K562 (cell line): ENCODE measurements at regions not wholly inside any gene's neighbourhood (a gene's known extent, or its start where the extent isn't known, plus 50 kb on each side); places are given as distances from the start of the nearest gene placed in this dataset.

Source experiments
- ATAC-seq: fragments of 200-7000 bp; cut with Tn5 transposase; 3 replicates; pipeline ENCODE4 v1.9.1; 2020; ENCODE audit warnings: moderate library complexity
- BruUV-seq: library from RNA; stranded (reverse); fragments of 400-500 nt; replicated peaks from 2 replicates; lab custom pipeline; 2021; lab: Mats Ljungman, UMichigan
- CTCF ChIA-PET: fragments of 300-600 bp; formaldehyde crosslinking; extraction: SDS; loops from one replicate; lab custom pipeline; 2021; ENCODE audit warnings: low intra/inter-chr PET ratio; lab: Yijun Ruan, JAX
- POLR2A ChIA-PET: fragments of 300-600, 350-650 bp; sonication (Branson Sonifier 250); formaldehyde crosslinking; extraction: SDS; loops from one replicate; lab custom pipeline; 2021; ENCODE audit warnings: antibody characterized with exemption, inconsistent platforms; lab: Yijun Ruan, JAX
- DNase-seq, 4 experiments: peaks; one replicate each; pipeline versions ENCODE4 v3.0.0 to v3.0.0-alpha.2; 2011 to 2018; ENCODE audit warnings: low spot score in 3 of 4, mixed read lengths in 3 of 4; ENCODE audit errors: extremely low read depth in 1 of 4
- FAIRE-seq: peaks from 2 replicates; lab custom pipeline; 2011; peaks lifted over from hg19 to GRCh38; lab: Jason Lieb, UNC
- H2AFZ ChIP-seq: 2 replicates; pipeline ENCODE4 v1.6.0; 2011; ENCODE audit warnings: low read depth, low read length, control low read depth, inconsistent platforms
- H3K27ac ChIP-seq: fragments of 200-600 bp; 3 replicates; pipeline ENCODE4 v1.8.0; 2011; ENCODE audit warnings: low read depth, mild to moderate bottlenecking, control low read depth, inconsistent platforms, low read length, moderate library complexity, mixed read lengths; ENCODE audit errors: extremely low read depth
- H3K27me3 ChIP-seq, 2 experiments: fragments of 300-600 bp in 1 of 2; 2 replicates in 1 of 2; 3 replicates in 1 of 2; pipeline versions ENCODE4 v1.6.0 to v1.8.0; 2011; ENCODE audit warnings: inconsistent platforms in 2 of 2, low read length in 2 of 2, mild to moderate bottlenecking in 1 of 2, mixed read lengths in 1 of 2, moderate library complexity in 1 of 2; ENCODE audit not compliant: control insufficient read depth in 2 of 2, insufficient read depth in 2 of 2
- H3K36me3 ChIP-seq: fragments of 300-600 bp; 3 replicates; pipeline ENCODE4 v1.8.0; 2011; ENCODE audit warnings: mild to moderate bottlenecking, low read length, inconsistent platforms; ENCODE audit not compliant: control insufficient read depth, insufficient read depth
- H3K4me1 ChIP-seq, 2 experiments: fragments of 200-600 bp in 1 of 2; replicated peaks in 1 of 2; 2 replicates in 1 of 2; 3 replicates in 1 of 2; pipeline versions ENCODE4 v1.5.1 to v1.8.0; 2011; ENCODE audit warnings: inconsistent platforms in 2 of 2, low read length in 2 of 2, mild to moderate bottlenecking in 1 of 2, mixed read lengths in 1 of 2, moderate library complexity in 1 of 2; ENCODE audit not compliant: control insufficient read depth in 2 of 2, insufficient read depth in 2 of 2
- H3K4me2 ChIP-seq: 2 replicates; pipeline ENCODE4 v1.6.1; 2011; ENCODE audit warnings: low read length, control low read depth, inconsistent platforms, mixed read lengths; ENCODE audit not compliant: insufficient read depth
- H3K4me3 ChIP-seq: fragments of 200-600 bp; sonication (generic), shearing (Covaris generic); 2 replicates; pipeline ENCODE4 v1.5.1; 2016; ENCODE audit warnings: control low read depth, inconsistent platforms
- H3K79me2 ChIP-seq: fragments of 200-600 bp; 3 replicates; pipeline ENCODE4 v1.8.0; 2011; ENCODE audit warnings: low read length, inconsistent platforms; ENCODE audit not compliant: control insufficient read depth, insufficient read depth
- H3K9ac ChIP-seq, 2 experiments: 2 replicates each; pipeline versions ENCODE4 v1.6.0 to v1.6.1; 2011; ENCODE audit warnings: low read depth in 2 of 2, low read length in 2 of 2, control low read depth in 1 of 2, inconsistent platforms in 1 of 2, mild to moderate bottlenecking in 1 of 2, mixed read lengths in 1 of 2; ENCODE audit not compliant: insufficient read depth in 1 of 2
- H3K9me1 ChIP-seq: one replicate; pipeline ENCODE4 v1.6.0; 2011; ENCODE audit warnings: inconsistent platforms, mild to moderate bottlenecking, low read length, moderate library complexity; ENCODE audit not compliant: control insufficient read depth, insufficient read depth
- H3K9me3 ChIP-seq: replicated peaks from 2 replicates; pipeline ENCODE4 v1.5.1; 2011; ENCODE audit warnings: low read depth, low read length, inconsistent platforms; ENCODE audit not compliant: control insufficient read depth, insufficient read depth
- H4K20me1 ChIP-seq: replicated peaks from 2 replicates; pipeline ENCODE4 v1.6.1; 2011; ENCODE audit warnings: low read length, inconsistent platforms, mixed read lengths; ENCODE audit not compliant: control insufficient read depth, insufficient read depth
- CBFA2T3 ChIP-seq: fragments of 450-650 bp; IDR thresholded peaks from 2 replicates; pipeline ENCODE4 v1.6.1; 2017
- CLOCK ChIP-seq: fragments of 250-450 bp; sonication (Bioruptor Pico); IDR thresholded peaks from 2 replicates; pipeline ENCODE4 v1.4.0; 2020; ENCODE audit warnings: mild to moderate bottlenecking, moderate library complexity, borderline replicate concordance
- EP400 ChIP-seq: fragments of 450-650 bp; IDR thresholded peaks from 2 replicates; pipeline ENCODE4 v1.6.1; 2017; ENCODE audit warnings: antibody characterized with exemption, mild to moderate bottlenecking, moderate library complexity
- HMBOX1 ChIP-seq: sonication (generic); IDR thresholded peaks from 2 replicates; pipeline ENCODE4 v1.6.1; 2016
- NFRKB ChIP-seq: fragments of 450-650 bp; IDR thresholded peaks from 2 replicates; pipeline ENCODE4 v1.6.1; 2016; ENCODE audit warnings: low read depth
- REST ChIP-seq, 2 experiments: fragments of 450-650 bp; formaldehyde crosslinking in 1 of 2; IDR thresholded peaks; 2 replicates each; pipeline versions ENCODE4 v1.4.0 to v1.6.1; 2014 to 2020; ENCODE audit warnings: mild to moderate bottlenecking in 2 of 2, borderline replicate concordance in 1 of 2, low read depth in 1 of 2
- SETDB1 ChIP-seq: IDR thresholded peaks from one replicate; pipeline ENCODE4 v1.6.1; 2012; ENCODE audit warnings: low read length, control low read depth, inconsistent platforms
- STAT5A ChIP-seq: IDR thresholded peaks from 2 replicates; pipeline ENCODE4 v1.6.1; 2012; ENCODE audit warnings: low read length, inconsistent platforms, borderline replicate concordance
- TBL1XR1 ChIP-seq, 2 experiments: IDR thresholded peaks; 2 replicates each; pipeline ENCODE4 v1.6.1; 2012; ENCODE audit warnings: improper control_type of control experiment in 2 of 2, low read length in 2 of 2, mild to moderate bottlenecking in 1 of 2
- TFAM ChIP-seq: fragments of 250-450 bp; sonication (Bioruptor Pico); conservative IDR thresholded peaks from 2 replicates; pipeline ENCODE4 v1.5.0; 2021; ENCODE audit warnings: mild to moderate bottlenecking, moderate library complexity
- ZNF507 ChIP-seq: conservative IDR thresholded peaks from 2 replicates; pipeline ENCODE4 v1.6.1; 2017; ENCODE audit warnings: missing genetic modification characterization, missing compliant biosample characterization
- WGBS: fragments of 100-300 bp; shearing (Covaris generic); methylation state at CpG from one replicate; pipeline ENCODE4 v1.1.6; 2016; ENCODE audit warnings: low coverage, mixed read lengths; ENCODE audit not compliant: insufficient coverage; ENCODE audit errors: missing lambda C conversion rate; 5-methylcytosine and 5-hydroxymethylcytosine counted together
- in situ Hi-C: fragments of 300-500 bp; cut with MboI; formaldehyde crosslinking; loops from 4 replicates; pipeline ENCODE4 v1.15.0; 2018; ENCODE audit warnings: inconsistent platforms, mixed read lengths
- intact Hi-C: fragments of 100-400 bp; cut with micrococcal nuclease; formaldehyde crosslinking; loops from 2 replicates; pipeline ENCODE4 v1.14.2; 2022

GRCh38 chr15:26066896-26067295 is 203.8 kb upstream of the ATP10A start (continued):
- TF ChIP-seq ZNF507 (tag) (no peak), CLOCK (CRISPR knock-in tag) (no peak), NFRKB (no peak), SETDB1 (no peak)

GRCh38 chr15:26065723-26066122 is 202.6 kb upstream of the ATP10A start:
- Histone ChIP-seq H3K9ac (no peak overlapping the region), H4K20me1 (no peaks in the 10 kb centered on the region), H2AFZ (no peak overlapping the region), H3K27ac (no peak overlapping the region), H3K27me3 (no peaks in the 10 kb centered on the region), H3K4me3 (no peak overlapping the region), H3K9me3 (no peaks in the 10 kb centered on the region), H3K9me1 (no peaks in the 10 kb centered on the region), H3K4me1 (no peaks in the 10 kb centered on the region), H3K4me2 (no peak overlapping the region), H3K36me3 (no peaks in the 10 kb centered on the region), H3K79me2 (no peaks in the 10 kb centered on the region)
- in situ Hi-C loops, result no loop called here
- BruUV-seq, result no TSS peak
- intact Hi-C loops, result no loop called here
- ChIA-PET CTCF (no interaction called here), POLR2A (interaction anchor here (0.7 kb wide), 1 partner anchor 446 kb away, joined by 3 read pairs; no protein-coding TSS in a partner anchor)
- no peak for FAIRE-seq
- no peak for ATAC-seq
- DNase-seq, result no peak
- 0% methylated on average over 2 of the region's 2 CpGs for WGBS
- no peak for TF ChIP-seq TBL1XR1 (IDR thresholded peaks at IDR 0.05; ENCODE audit: low read length in 2 of 2)
- no peak for TF ChIP-seq TFAM
- no peak for TF ChIP-seq HMBOX1
- TF ChIP-seq EP400, result no peak
- TF ChIP-seq REST (IDR thresholded peaks at IDR 0.05; ENCODE audit: borderline replicate concordance), result no peak
- TF ChIP-seq REST (CRISPR knock-in tag; IDR thresholded peaks at IDR 0.05; ENCODE audit: low read depth), result no peak
- no peak for TF ChIP-seq STAT5A
- TF ChIP-seq CBFA2T3, result no peak
